H1 (cell line): ENCODE measurements at regions not wholly inside any gene's neighbourhood (a gene's known extent, or its start where the extent isn't known, plus 50 kb on each side); places are given as distances from the start of the nearest gene placed in this dataset.

Source experiments
- CTCF ChIA-PET: fragments of 300-600 bp; sonication (Branson Sonifier 250); formaldehyde crosslinking; loops from one replicate; lab custom pipeline; 2021; ENCODE audit not compliant: partially characterized antibody; lab: Charles Lee
- POLR2A ChIA-PET: fragments of 300-600 bp; sonication (Branson Sonifier 250); formaldehyde crosslinking; loops from one replicate; lab custom pipeline; 2021; ENCODE audit warnings: inconsistent platforms; ENCODE audit not compliant: partially characterized antibody; lab: Charles Lee
- DNase-seq, 2 experiments: peaks; one replicate each; pipeline versions ENCODE4 v3.0.0 to v3.0.0-alpha.2; 2010 to 2022; ENCODE audit warnings: low spot score in 2 of 2, low read depth in 1 of 2, mixed read lengths in 1 of 2
- FAIRE-seq: peaks from 2 replicates; lab custom pipeline; 2011; peaks lifted over from hg19 to GRCh38; lab: Jason Lieb, UNC
- H2AFZ ChIP-seq: 2 replicates; pipeline ENCODE4 v1.8.1; 2012; ENCODE audit warnings: low read length, inconsistent platforms
- H2AK5ac ChIP-seq: 2 replicates; pipeline ENCODE4 v1.6.1; 2013; ENCODE audit warnings: low read depth, low read length
- H2BK120ac ChIP-seq: replicated peaks from 2 replicates; pipeline ENCODE3; 2013; ENCODE audit warnings: low read depth, low read length, inconsistent platforms
- H2BK12ac ChIP-seq: 2 replicates; pipeline ENCODE4 v1.6.1; 2013; ENCODE audit warnings: low read depth, low read length
- H2BK15ac ChIP-seq: 2 replicates; pipeline ENCODE4 v1.6.1; 2013; ENCODE audit warnings: low read length
- H2BK20ac ChIP-seq: 2 replicates; pipeline ENCODE4 v1.6.1; 2013; ENCODE audit warnings: low read length
- H2BK5ac ChIP-seq: 2 replicates; pipeline ENCODE4 v1.6.1; 2013; ENCODE audit warnings: low read depth, low read length
- H3K14ac ChIP-seq: 2 replicates; pipeline ENCODE4 v1.6.1; 2013; ENCODE audit warnings: inconsistent platforms; ENCODE audit not compliant: insufficient read length
- H3K18ac ChIP-seq: 2 replicates; pipeline ENCODE4 v1.6.1; 2013; ENCODE audit warnings: low read length; ENCODE audit errors: extremely low read depth
- H3K23ac ChIP-seq: 2 replicates; pipeline ENCODE4 v1.6.1; 2013; ENCODE audit warnings: inconsistent platforms; ENCODE audit not compliant: insufficient read length
- H3K23me2 ChIP-seq: 2 replicates; pipeline ENCODE4 v1.6.1; 2013; ENCODE audit warnings: low read depth, low read length
- H3K27ac ChIP-seq: 2 replicates; pipeline ENCODE4 v1.6.1; 2011; ENCODE audit warnings: low read depth, low read length, inconsistent platforms
- H3K27me3 ChIP-seq, 4 experiments: replicated peaks in 1 of 4; 1 replicate in 1 of 4; 2 replicates in 3 of 4; pipeline versions ENCODE4 v1.6.1 to v1.8.1; 2011 to 2013; ENCODE audit warnings: low read length in 3 of 4, mild to moderate bottlenecking in 3 of 4, inconsistent platforms in 2 of 4, mixed read lengths in 2 of 4, moderate library complexity in 1 of 4; ENCODE audit not compliant: control insufficient read depth in 3 of 4, insufficient read depth in 3 of 4; ENCODE audit errors: extremely low read depth in 1 of 4
- H3K36me3 ChIP-seq, 4 experiments: 2 replicates each; pipeline versions ENCODE4 v1.6.1 to v1.8.1; 2011 to 2013; ENCODE audit warnings: mild to moderate bottlenecking in 4 of 4, low read length in 3 of 4, moderate library complexity in 2 of 4, control low read depth in 1 of 4, inconsistent platforms in 1 of 4; ENCODE audit not compliant: insufficient read depth in 4 of 4, control insufficient read depth in 2 of 4
- H3K4ac ChIP-seq: replicated peaks from 2 replicates; pipeline ENCODE3; 2013; ENCODE audit warnings: low read length, low read depth, mixed read lengths, inconsistent platforms; ENCODE audit not compliant: insufficient read length
- H3K4me1 ChIP-seq, 4 experiments: replicated peaks in 1 of 4; 1 replicate in 1 of 4; 2 replicates in 3 of 4; pipeline versions ENCODE4 v1.6.1 to v1.8.1; 2011 to 2013; ENCODE audit warnings: low read length in 3 of 4, inconsistent platforms in 2 of 4, mixed read lengths in 1 of 4; ENCODE audit not compliant: insufficient read depth in 4 of 4, control insufficient read depth in 3 of 4
- H3K4me2 ChIP-seq, 2 experiments: 2 replicates each; pipeline versions ENCODE4 v1.6.1 to v1.8.1; 2011 to 2013; ENCODE audit warnings: low read depth in 2 of 2, low read length in 2 of 2, control low read depth in 1 of 2, inconsistent platforms in 1 of 2, mild to moderate bottlenecking in 1 of 2; ENCODE audit not compliant: insufficient read depth in 1 of 2
- H3K4me3 ChIP-seq, 4 experiments: fragments of 200-600, 300-600 bp in 1 of 4; sonication (generic), shearing (Covaris generic), sonication (Bioruptor Twin) in 1 of 4; 2 replicates each; pipeline versions ENCODE4 v1.5.1 to v1.8.1; 2011 to 2016; ENCODE audit warnings: low read length in 4 of 4, low read depth in 3 of 4, control low read depth in 2 of 4, inconsistent platforms in 2 of 4, mild to moderate bottlenecking in 2 of 4, mixed read lengths in 1 of 4, moderate library complexity in 1 of 4; ENCODE audit not compliant: insufficient read depth in 2 of 4; ENCODE audit errors: extremely low read depth in 1 of 4
- H3K56ac ChIP-seq: replicated peaks from 2 replicates; pipeline ENCODE3; 2013; ENCODE audit warnings: low read depth, mild to moderate bottlenecking, mixed read lengths, low read length, inconsistent platforms; ENCODE audit not compliant: insufficient read length
- H3K79me1 ChIP-seq: 2 replicates; pipeline ENCODE4 v1.6.1; 2013; ENCODE audit warnings: low read depth, low read length, control low read depth
- H3K79me2 ChIP-seq, 2 experiments: 2 replicates each; pipeline versions ENCODE4 v1.6.1 to v1.8.1; 2012 to 2013; ENCODE audit warnings: low read length in 2 of 2, mild to moderate bottlenecking in 2 of 2, inconsistent platforms in 1 of 2; ENCODE audit not compliant: insufficient read depth in 2 of 2, control insufficient read depth in 1 of 2
- H3K9ac ChIP-seq, 4 experiments: replicated peaks in 1 of 4; 1 replicate in 1 of 4; 2 replicates in 3 of 4; pipeline versions ENCODE4 v1.6.1 to v1.8.1; 2011 to 2013; ENCODE audit warnings: low read depth in 3 of 4, low read length in 3 of 4, control low read depth in 2 of 4, mild to moderate bottlenecking in 2 of 4, moderate library complexity in 2 of 4, inconsistent platforms in 1 of 4; ENCODE audit errors: extremely low read depth in 1 of 4
- H3K9me3 ChIP-seq, 2 experiments: 2 replicates each; pipeline versions ENCODE4 v1.6.1 to v1.8.1; 2012 to 2013; ENCODE audit warnings: mild to moderate bottlenecking in 2 of 2, moderate library complexity in 2 of 2, control low read depth in 1 of 2, inconsistent platforms in 1 of 2, low read depth in 1 of 2, low read length in 1 of 2, mixed read lengths in 1 of 2; ENCODE audit not compliant: insufficient read depth in 2 of 2
- H4K20me1 ChIP-seq, 2 experiments: replicated peaks in 1 of 2; 2 replicates each; pipeline versions ENCODE3 to v1.8.1; 2011 to 2013; ENCODE audit warnings: inconsistent platforms in 2 of 2, low read length in 2 of 2, mild to moderate bottlenecking in 1 of 2; ENCODE audit not compliant: insufficient read depth in 2 of 2, control insufficient read depth in 1 of 2
- H4K5ac ChIP-seq: 2 replicates; pipeline ENCODE4 v1.6.1; 2013; ENCODE audit warnings: low read length, low read depth, mixed read lengths, inconsistent platforms; ENCODE audit not compliant: insufficient read length
- H4K8ac ChIP-seq: 2 replicates; pipeline ENCODE4 v1.8.0; 2013; ENCODE audit warnings: mild to moderate bottlenecking, moderate library complexity, low read length, inconsistent platforms; ENCODE audit not compliant: insufficient read depth; ENCODE audit errors: extremely low read depth
- H4K91ac ChIP-seq: replicated peaks from 2 replicates; pipeline ENCODE3; 2013; ENCODE audit warnings: low read length, mixed read lengths, inconsistent platforms; ENCODE audit not compliant: insufficient read length
- ASH2L ChIP-seq: fragments of 200-600, 300-600 bp; sonication (generic); IDR thresholded peaks from one replicate; pipeline ENCODE4 v1.7.1; 2017; ENCODE audit warnings: low read length
- CEBPB ChIP-seq: IDR thresholded peaks from 2 replicates; pipeline ENCODE4 v1.6.1; 2012; ENCODE audit warnings: low read depth, low read length
- CHD2 ChIP-seq: IDR thresholded peaks from 2 replicates; pipeline ENCODE4 v1.6.1; 2012; ENCODE audit warnings: low read length, improper control_type of control experiment
- HDAC2 ChIP-seq, 2 experiments: fragments of 300-600 bp in 1 of 2; sonication (generic) in 1 of 2; IDR thresholded peaks; 2 replicates each; pipeline ENCODE4 v1.6.1; 2011 to 2012; ENCODE audit warnings: low read depth in 2 of 2, low read length in 2 of 2, mild to moderate bottlenecking in 2 of 2, moderate library complexity in 2 of 2, borderline replicate concordance in 1 of 2, inconsistent platforms in 1 of 2
- HDAC6 ChIP-seq: IDR thresholded peaks from one replicate; pipeline ENCODE4 v1.7.1; 2012; ENCODE audit warnings: low read depth, mild to moderate bottlenecking, inconsistent platforms, low read length, moderate library complexity
- JUND ChIP-seq: IDR thresholded peaks from 2 replicates; pipeline ENCODE4 v1.6.1; 2011; ENCODE audit warnings: mild to moderate bottlenecking, improper control_type of control experiment, low read length
- MAFK ChIP-seq: IDR thresholded peaks from 2 replicates; pipeline ENCODE4 v1.6.1; 2012; ENCODE audit warnings: low read depth, mild to moderate bottlenecking, improper control_type of control experiment, low read length
- PHF8 ChIP-seq: fragments of 200-600 bp; sonication (generic); conservative IDR thresholded peaks from 2 replicates; pipeline ENCODE4 v1.7.1; 2012; ENCODE audit warnings: low read depth, mild to moderate bottlenecking, inconsistent platforms, low read length, moderate library complexity
- RAD21 ChIP-seq, 2 experiments: IDR thresholded peaks in 1 of 2; conservative IDR thresholded peaks in 1 of 2; 2 replicates each; pipeline ENCODE4 v1.6.1; 2011; ENCODE audit warnings: low read depth in 2 of 2, low read length in 2 of 2, improper control_type of control experiment in 1 of 2, inconsistent platforms in 1 of 2, mild to moderate bottlenecking in 1 of 2, moderate library complexity in 1 of 2
- RFX5 ChIP-seq: IDR thresholded peaks from 2 replicates; pipeline ENCODE4 v1.6.1; 2011; ENCODE audit warnings: low read depth, low read length, improper control_type of control experiment, borderline replicate concordance
- SAP30 ChIP-seq: fragments of 300-600 bp; sonication (generic); IDR thresholded peaks from 2 replicates; pipeline ENCODE4 v1.7.1; 2012; ENCODE audit warnings: low read length, moderate library complexity, mild to moderate bottlenecking, inconsistent platforms; ENCODE audit not compliant: insufficient read depth, insufficient replicate concordance
- SIRT6 ChIP-seq: IDR thresholded peaks from one replicate; pipeline ENCODE4 v1.7.1; 2012; ENCODE audit warnings: low read length, inconsistent platforms
- SP2 ChIP-seq: IDR thresholded peaks from 2 replicates; pipeline ENCODE4 v1.6.1; 2012; ENCODE audit warnings: mild to moderate bottlenecking, low read length, inconsistent platforms
- SRF ChIP-seq: IDR thresholded peaks from 2 replicates; pipeline ENCODE4 v1.6.1; 2011; ENCODE audit warnings: mild to moderate bottlenecking, low read depth, low read length, moderate library complexity
- YY1 ChIP-seq: IDR thresholded peaks from 2 replicates; pipeline ENCODE4 v1.6.1; 2011; ENCODE audit warnings: low read depth, mild to moderate bottlenecking, low read length

DNA sequence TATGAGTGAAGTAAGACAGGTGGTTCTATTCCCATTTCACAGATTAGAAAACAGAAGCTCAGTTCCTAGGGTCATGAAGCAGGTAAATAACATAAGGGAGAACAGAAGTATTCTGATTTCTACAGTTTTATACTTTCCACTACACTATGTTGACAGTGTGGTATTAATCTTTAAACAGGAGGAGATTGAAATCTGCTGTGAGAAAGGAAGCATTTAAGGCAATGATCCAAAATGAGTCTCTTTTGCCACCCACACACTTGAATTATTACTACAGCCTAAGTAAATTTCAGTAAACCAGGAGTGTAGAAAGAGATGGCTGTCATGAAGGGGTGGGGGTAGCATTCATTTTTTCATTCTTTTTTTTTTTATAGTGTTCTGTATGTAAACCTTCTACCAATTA, 893.0 kb downstream of the C4orf33 start:
- Histone ChIP-seq H2BK5ac (no peak overlapping the region), H4K91ac (no peak overlapping the region), H3K14ac (no peak overlapping the region), H3K36me3 (no peaks in the 10 kb centered on the region), H3K9me3 (no peaks in the 10 kb centered on the region), H3K4me3 (no peak overlapping the region), H2AFZ (no peak overlapping the region), H4K5ac (no peak overlapping the region), H3K23ac (no peak overlapping the region), H3K9ac (no peak overlapping the region), H3K4ac (no peak overlapping the region), H3K18ac (no peak overlapping the region), H3K27ac (no peak overlapping the region), H3K23me2 (no peaks in the 10 kb centered on the region), H2BK120ac (no peak overlapping the region), H2BK15ac (no peak overlapping the region), H3K4me1 (0 out of 7 replicates have a peak, but pooled peaks cover 0 to 2% (median 0%) of the 10 kb centered on the region in 4 experiments), H3K79me2 (no peaks in the 10 kb centered on the region), H3K4me2 (no peak overlapping the region), H3K56ac (no peak overlapping the region), H4K20me1 (no peaks in the 10 kb centered on the region), H3K27me3 (no peaks in the 10 kb centered on the region), H2BK12ac (no peak overlapping the region), H4K8ac (no peak overlapping the region), H3K79me1 (no peaks in the 10 kb centered on the region), H2BK20ac (no peak overlapping the region), H2AK5ac (no peak overlapping the region)
- ChIA-PET POLR2A (no interaction called here), CTCF (no interaction called here)
- DNase-seq (no peak), FAIRE-seq (no peak)
- no peak for TF ChIP-seq SP2
- no peak for TF ChIP-seq RAD21 (IDR thresholded peaks at IDR 0.05 in 1 of 2, conservative IDR thresholded peaks at IDR 0.05 in 1 of 2; ENCODE audit: low read depth in 2 of 2, low read length in 2 of 2)
- no peak for TF ChIP-seq JUND
- no peak for TF ChIP-seq HDAC2 (IDR thresholded peaks at IDR 0.05; ENCODE audit: borderline replicate concordance in 1 of 2, low read depth in 2 of 2, low read length in 2 of 2)
- no peak for TF ChIP-seq SRF
- no peak for TF ChIP-seq CHD2
- TF ChIP-seq MAFK = no peak
- no peak for TF ChIP-seq CEBPB
- no peak for TF ChIP-seq SAP30
- TF ChIP-seq HDAC6 = no peak
- no peak for TF ChIP-seq RFX5
- TF ChIP-seq YY1 = no peak
- TF ChIP-seq PHF8 = no peak
- no peak for TF ChIP-seq ASH2L
- no peak for TF ChIP-seq SIRT6
